GM21390 (cell line): ENCODE measurements at regions not wholly inside any gene's neighbourhood (a gene's known extent, or its start where the extent isn't known, plus 50 kb on each side); places are given as distances from the start of the nearest gene placed in this dataset.
"Not testable (repeated sequence)": the region's sequence is repeated elsewhere in the genome, so short reads cannot be mapped to it uniquely, and the experiment has no call there.

ENCODE experiments used
- ATAC-seq: cut with Tn5 transposase; IDR thresholded peaks from one replicate; pipeline ENCODE4 v1.9.1; 2021; ENCODE audit not compliant: unreplicated experiment

DNA sequence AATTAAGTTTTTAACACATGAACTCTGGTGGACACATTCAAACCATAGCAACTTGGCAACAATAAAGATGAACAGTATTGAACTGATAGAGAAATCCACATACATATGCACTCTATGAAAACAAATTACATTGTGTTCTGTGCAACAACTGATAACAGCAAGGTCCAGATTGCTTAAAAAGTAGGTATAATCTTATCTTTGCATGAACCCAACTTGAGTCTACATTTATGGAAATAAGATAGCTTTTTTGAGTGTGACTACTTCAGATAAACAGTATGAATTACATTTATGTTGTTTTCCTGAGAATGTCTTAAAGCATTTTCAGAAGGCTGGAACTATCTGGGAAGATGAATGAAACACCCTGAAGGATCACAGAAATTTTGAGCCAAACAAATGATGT, 212.6 kb upstream of the GK2 start:
- no peak for ATAC-seq

DNA sequence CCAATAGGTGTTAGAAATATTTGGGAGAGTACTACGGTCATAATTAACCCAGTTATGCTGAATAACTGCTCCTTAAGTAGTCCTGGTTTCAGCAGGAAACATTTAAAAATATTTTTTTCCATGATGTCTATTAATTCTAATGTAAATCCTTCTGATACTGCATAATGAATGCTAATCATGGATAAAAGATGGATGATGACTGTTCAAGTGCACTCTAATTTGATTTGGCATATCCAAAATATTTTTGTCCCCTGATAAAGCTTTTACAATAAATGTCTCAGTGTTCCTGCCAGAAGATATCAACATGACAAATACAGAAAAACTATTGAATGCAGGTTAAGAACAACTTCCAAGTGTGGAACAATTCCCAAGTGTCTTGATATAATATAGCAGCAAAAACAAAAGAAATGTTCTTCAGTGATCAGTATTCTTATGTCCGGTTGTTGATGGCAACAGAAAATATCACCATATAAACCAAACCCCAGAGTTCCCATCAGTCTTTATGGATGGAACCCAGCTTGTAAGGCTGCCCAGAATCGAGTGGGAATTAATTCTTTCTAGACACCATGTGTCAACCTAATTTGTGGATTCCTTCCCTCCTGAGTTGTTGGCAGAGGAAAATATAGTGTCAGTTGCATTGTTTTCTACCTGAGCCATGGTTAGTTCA, 205.4 kb upstream of the GK2 start:
- no peak for ATAC-seq

DNA sequence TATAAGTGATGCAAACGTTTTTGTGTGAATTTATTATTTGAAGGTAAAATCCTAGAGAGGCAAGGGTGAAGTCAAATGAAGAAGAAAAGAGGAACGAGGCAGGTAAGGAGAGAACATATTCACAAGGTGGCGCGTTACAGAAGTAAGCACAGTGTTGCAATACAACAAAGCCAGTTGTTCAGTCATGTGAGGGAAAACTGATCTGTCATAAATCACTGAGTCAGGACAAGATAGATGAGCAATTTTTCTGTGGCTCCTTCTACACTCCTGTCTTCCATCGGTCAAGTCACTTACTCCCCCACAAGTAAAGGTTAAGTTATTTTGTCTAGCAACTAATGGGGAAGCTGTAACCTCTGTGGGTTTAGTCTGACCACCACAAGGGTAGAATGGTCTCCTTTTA, 203.0 kb upstream of the GK2 start:
- no peak for ATAC-seq

DNA sequence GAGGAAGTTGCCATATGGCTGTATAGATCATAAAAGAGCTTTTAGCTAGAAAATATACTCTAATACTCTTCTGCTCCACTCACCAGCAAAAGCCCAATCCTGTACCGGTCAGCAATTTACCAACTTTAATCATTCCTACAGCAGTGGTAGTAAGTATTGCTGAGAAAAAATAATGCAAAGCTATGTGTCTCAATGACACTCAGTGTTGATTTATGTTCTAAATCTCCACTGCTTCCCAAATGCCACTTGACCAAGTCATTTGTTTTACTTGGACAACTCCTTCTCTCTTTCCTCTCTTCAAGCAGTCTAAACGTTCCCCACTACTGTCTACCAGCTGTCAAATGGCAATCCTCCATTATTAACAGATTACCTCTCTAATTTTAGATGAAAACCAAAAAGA, 201.8 kb upstream of the GK2 start:
- ATAC-seq, result no peak

DNA sequence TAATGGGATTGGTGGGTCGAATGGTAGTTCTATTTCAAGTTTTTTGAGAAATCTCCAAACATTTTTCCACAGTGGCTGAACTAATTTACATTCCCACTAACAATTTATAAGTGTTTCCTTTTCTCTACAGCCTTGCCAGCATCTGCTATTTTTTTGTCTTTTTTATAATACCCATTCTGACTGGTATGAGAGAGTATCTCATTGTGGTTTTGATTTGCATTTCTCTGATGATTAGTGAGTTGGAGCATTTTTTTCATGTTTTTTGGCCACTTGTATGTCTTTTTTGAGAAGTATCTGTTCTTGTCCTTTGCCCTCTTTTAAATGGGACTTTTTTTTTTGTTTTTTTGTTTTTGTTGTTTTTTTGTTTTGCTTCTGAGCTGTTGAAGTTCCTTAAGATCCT, 200.0 kb upstream of the GK2 start:
- no peak for ATAC-seq

DNA sequence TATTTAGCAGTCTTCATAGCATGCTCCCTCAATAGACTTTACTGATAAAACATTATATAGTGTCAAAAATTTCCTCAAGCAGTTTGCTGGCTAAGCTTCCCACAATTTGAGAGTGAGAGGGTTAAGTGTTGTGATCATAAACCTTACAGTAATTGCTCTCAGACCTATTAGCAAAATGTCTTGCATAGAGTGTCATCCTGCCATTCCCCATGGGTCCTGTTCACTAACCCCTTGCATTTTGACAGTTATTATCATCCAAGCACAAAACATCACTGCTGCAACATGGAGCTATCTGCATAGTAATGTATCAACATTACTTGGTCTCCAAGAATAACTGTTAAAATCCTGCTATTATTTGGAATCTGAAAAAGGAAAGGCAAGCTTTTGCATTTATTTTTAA, 196.1 kb upstream of the GK2 start:
- peak; percentile 13 for ATAC-seq

DNA sequence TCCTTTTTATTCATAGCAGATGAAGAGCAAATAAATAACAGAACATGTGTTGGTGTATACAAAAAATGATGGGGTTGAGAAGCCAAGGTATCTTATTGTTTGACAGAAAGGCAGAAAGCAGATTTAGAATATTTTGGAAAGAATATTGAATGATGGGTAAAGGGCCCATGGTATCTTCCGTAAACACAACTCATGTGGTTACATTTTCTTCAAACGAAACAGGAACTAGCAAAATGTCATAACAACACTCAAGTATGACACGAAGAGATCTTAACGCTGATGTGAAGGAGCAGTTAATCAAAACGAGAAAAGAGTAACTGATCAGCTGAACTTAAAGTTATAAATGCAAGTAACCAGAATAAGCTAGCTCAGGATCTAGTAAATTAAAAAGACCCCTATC, 195.7 kb upstream of the GK2 start:
- peak; percentile 67 for ATAC-seq

DNA sequence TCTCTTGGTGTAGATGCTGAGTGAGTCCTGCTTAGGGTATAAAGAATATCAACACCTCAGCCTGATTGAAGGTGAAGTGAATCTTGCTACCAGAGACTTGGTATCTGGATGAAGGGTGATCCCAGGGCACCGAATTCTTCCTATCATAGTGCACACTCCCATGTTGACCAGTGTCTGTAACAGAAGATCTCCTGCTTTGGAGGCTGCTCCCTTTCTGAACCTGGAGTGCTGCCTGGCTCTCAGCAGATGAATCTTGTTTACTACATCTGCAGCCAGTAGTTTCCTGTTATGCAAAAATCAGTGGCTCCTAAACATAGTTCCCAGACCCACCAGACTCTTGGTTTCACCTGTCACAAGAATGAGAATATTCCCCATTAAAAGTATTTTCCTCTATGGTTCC, 191.7 kb upstream of the GK2 start:
- ATAC-seq, result no peak

DNA sequence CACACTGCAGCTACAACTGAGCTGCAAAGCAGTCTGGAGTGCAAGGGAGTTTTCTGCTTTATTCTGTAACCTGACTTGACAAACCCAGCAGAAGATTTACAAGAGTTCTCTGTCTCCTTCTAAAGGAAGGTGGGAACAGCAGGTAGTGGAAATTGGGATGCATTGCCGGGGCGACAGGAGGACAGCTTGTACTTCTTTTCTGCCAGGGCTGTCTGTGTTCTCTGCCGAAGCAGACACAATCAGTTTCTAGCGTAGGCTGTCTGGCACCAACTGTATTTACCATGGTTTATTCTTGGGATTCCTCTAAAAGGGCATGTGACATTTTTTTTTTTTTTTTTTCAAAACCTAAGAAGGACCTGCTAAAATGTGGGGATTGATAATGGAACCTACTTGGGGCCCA, 190.8 kb upstream of the GK2 start:
- ATAC-seq, result no peak

DNA sequence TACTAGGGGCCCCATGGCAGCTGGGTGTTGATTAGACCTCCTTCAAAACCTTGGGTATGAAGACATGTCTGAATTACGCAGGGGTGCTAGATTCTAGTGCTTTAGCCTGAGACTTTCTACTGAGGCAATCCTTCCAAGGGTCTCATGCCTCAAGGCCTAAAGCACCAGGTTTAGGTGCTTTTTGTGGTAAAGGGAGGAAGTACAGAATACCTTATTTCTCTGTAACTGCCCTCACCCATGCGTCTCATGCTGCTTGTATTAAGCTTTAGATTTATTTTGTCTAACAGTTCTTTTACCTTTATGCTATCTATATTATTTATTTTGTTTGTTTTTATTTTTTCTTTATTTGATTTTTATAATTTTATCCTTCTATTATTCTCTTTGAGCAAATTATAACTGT, 190.2 kb upstream of the GK2 start:
- no peak for ATAC-seq

DNA sequence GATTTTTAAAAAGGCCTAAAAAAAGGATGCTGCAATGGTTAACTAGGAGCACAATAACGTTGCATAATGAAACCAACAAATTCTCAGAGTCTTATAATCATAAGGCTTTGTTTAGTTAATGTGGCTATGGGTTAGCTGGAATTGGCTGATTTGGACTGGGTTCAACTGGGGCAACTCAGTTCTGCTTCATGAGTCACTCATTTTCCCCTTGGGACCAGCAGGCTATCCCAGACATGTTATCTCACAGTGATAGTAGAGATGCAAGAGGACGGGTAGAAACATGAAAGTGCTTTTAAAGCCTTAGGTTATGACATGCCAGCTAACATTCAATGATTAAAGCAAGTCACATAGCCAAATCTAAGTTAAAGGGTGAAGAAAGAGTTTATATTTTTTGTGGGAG, 189.2 kb upstream of the GK2 start:
- no peak for ATAC-seq

DNA sequence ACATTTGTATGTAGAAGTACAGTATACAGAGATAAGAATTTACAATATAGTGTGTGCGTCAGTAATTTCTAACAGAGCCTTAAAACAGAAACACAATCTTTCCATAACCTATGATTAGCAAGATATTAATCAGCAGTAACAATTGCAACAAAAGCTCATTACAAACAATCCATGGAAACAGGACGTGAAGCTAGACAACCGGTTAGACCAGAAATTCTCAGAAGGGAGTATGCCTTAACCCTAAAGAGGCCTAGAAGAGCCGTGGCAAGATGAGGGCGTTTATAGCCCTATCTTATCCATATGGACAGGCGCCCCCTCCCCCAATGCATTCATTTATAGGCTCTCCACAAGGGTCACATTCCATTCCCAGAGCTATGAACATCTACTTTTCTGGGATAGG, 184.2 kb upstream of the GK2 start:
- not testable (repeated sequence) for ATAC-seq

DNA sequence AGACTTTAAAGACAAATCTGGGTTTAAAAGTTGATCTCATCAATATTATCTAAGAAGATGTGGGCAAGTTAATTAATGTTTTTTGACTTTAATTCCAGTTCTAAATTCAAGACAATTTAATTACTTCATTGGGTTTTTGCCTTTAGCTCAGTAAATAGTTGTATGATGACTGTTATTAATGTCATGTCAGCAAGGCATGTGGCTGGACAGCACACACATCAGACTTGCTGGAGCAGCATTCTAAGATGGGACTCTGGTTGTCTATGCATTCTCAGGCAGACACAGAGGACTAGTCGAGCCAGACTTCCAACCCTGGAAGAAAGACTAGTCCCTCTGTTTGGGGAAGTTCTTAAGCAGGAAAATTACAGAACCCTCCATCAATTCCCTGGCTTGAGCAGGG, 180.7 kb upstream of the GK2 start:
- no peak for ATAC-seq

DNA sequence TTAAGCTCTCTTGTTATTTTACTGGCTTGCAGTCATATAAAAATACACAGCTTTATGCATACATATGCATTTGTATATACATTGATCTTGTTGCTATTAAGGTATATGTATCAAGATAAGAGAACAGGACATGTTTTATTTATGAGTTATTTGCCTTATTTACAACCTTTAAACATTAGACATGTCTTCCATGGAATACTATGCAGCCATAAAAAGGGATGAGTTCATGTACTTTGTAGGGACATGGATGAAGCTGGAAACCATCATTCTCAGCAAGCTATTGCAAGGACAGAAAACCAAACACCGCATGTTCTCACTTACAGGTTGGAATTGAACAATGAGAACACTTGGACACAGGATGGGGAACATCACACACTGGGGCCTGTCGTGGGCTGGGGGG, 179.2 kb upstream of the GK2 start:
- ATAC-seq, result not testable (repeated sequence)

DNA sequence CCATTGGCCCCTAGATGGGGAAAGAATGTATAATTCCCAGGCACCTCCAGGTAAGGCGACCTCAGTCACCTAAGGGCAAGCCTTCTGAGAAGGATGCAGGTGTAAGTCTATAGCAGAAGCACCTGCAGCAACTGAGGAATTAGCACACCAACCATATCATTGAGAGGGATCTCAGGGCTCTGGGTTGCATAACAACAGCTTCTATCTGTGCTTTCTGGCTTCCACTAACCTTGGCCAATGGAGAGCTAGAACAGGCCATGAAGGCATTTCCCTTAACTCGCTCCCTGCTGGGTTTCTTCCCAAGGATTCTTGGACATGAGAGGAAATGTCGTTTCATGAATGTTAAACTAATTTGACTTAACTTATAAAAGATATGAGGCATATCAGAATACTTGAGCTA, 177.8 kb upstream of the GK2 start:
- no peak for ATAC-seq

DNA sequence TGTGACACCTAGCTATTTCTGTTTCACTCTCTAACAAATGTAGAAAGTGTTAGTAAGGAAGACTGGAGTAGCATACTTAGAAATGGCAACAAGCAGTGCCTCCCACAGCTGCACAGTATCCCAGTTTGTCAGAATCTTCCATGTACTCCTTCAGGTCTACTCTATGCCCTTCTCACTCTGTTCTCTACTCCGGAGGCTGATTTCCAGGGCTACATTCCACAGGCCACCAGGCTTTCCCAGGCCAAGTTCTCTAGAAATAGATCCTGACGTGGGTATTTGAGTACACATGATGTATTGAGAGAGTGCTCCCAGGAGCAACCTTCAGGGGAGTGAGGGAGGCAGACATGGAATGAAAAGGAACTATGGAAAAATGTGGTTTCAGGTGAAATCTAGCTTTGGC, 177.3 kb upstream of the GK2 start:
- no peak for ATAC-seq

DNA sequence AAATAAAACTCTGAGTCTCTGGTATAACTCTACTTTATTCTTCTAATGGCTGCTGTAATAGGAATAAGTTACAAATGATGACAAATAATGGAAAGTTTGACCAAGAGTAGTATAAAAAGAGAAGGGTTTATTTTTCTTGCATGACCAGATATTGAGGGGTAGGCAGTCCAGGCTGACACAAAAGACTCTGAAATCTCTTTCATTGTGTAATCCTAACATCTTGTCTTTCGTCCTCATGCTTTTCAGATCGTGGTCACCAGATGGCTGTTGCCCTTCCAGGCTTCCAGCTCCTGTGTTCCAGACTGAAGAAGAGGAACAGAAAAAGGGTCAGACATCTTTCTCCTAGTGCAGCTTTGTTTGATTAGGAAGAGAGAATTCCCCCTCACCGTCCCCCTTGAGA, 176.9 kb upstream of the GK2 start:
- ATAC-seq, result no peak

DNA sequence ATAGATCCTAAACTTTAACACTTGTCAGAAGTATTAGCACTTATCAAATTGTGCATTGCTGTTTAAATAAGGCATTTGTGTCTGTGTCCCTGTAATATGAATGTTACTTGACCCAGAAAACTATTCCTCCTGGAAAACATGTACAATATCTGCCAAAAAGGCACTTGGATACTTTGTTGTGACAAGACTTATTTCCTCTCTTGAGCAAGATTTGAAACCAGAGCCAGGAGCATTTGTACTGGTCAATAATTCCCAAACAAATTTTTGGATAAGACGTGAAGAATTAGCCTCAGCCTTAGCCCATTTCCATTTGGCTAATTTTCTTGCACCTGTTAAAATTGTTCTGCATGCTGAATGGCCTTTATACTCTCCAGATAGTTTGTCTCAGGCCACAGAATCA, 176.3 kb upstream of the GK2 start:
- ATAC-seq, result no peak

DNA sequence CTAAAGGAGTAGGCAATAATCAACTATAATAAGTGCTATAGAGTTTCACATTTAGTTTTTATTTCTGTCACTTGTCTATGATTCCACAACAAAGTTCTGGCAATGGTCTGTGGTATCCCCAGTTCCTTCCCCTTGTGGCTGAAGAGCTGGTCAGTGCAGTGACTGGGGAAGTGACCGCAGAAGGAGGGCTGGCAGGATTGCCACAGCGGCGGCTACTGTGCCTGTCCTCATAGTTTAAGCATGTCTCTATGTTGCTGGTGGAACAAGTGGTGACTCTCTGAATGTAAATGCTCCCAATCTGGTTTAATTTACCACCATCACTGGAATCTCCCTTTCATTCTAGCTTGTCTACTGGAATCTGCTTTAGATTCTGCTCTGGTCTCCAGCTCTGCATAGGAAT, 170.6 kb upstream of the GK2 start:
- no peak for ATAC-seq

DNA sequence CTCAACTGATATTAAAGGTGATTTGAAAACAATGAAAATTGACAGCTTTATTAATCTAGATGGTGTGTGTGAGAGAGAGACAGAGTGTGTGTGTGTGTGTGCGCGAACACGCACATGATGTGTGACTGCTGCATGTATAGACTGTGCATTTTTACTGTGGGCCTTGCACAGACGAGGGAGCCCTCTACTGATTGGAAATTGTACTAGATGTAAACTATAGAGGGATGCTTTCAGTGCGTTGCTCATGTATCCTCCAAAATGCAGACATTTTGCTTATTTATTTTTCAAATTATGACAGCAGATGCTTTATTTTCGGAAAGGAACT, 168.4 kb upstream of the GK2 start:
- peak; percentile 57 for ATAC-seq

DNA sequence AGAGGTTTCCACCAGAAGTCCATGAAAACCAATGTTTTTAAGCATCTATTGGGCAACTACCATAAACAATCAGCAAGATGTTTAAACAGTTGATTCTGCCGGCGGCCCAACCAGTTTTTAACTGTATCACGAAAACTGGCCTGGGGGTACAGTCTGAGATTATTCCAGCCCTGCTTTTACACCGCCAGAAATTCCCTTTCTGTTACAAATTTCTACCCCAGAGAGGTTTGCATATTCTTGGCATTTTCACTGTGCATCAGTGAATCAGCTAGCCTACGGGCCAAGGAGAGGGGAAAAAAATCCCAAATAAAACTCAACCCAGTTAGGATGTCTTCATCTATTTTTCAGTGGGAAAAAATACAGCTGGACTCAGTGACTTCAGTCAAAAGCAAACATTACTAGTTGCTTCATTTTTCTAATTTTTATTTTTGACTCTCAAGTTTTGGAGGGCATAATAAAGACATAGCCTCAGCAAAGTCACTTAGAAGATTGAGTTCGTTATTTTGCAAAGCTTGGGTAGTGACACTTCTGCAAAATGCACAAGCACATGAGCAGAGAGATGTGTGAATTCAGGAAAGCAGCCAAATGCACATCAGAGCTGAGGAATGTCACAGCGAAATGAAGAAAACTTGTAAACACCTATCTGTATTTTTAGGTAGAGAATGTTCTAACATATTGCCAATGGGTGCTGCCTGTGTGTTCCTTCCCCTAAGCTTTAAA, 167.8 kb upstream of the GK2 start:
- ATAC-seq, result peak; percentile 4

DNA sequence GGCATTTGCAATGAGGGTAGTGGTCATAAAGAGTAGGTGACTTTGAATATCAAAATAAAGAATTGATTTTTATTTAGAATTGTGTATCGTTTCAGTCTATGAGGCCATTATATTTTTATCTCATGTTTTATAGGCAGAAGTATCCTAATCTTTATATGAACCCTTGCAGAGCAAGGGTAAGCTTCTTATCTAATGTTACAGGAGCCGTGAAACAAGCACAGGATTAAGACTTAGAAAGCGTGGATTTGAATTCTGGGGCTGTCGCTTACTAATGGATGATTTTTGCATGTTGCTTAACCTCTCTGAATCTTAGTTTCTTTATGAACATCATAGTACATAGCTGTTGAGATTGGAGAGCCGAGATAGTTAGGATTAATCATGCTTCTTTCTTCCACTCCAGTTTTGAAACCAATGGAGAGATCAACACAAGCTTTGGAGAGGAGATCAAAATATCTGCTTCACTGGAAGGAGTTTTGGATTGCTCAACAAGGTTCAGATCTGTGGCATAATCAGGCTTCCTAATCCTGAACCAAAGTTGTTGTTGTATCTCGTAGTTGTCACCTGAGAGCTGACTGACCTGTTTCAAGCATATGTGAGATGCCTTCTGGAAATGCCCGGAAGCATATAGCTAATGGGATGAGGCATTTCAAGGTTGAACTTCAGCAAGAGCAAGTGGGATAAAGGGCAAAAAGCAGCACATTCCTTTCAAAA, 166.9 kb upstream of the GK2 start:
- ATAC-seq, result no peak

DNA sequence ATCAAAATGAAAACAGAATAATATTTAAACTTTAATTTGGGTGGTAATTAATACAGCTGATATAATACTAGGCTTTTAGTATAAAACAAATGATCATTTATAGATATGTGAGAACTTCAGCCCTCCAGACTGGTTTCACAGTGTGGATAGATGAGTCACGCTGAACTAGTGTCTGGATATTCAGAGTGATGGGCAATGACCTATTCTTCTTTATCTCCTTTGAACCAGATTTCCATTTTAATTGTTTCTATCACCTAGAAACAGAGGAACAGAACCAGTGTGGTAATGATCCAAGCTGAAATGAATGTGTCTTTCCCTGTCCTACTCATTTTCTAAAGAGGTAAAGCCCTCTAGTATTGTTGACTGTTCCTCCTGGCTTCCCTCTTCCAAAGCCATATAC, 155.2 kb upstream of the GK2 start:
- ATAC-seq, result no peak
